Keratinocyte (primary cell): ENCODE measurements at regions not wholly inside any gene's neighbourhood (a gene's known extent, or its start where the extent isn't known, plus 50 kb on each side); places are given as distances from the start of the nearest gene placed in this dataset.

ENCODE experiments used
- DNase-seq: peaks from one replicate; pipeline ENCODE4 v3.0.0-alpha.2; 2011; ENCODE audit warnings: low read depth, missing footprints, low spot score
- FAIRE-seq: peaks from 2 replicates; lab custom pipeline; 2011; peaks lifted over from hg19 to GRCh38; lab: Jason Lieb, UNC
- H2AFZ ChIP-seq: 2 replicates; pipeline ENCODE4 v1.6.0; 2012; ENCODE audit warnings: low read length, control low read depth, inconsistent platforms; ENCODE audit not compliant: control insufficient read depth
- H3K27ac ChIP-seq: 2 replicates; pipeline ENCODE4 v1.5.1; 2011; ENCODE audit warnings: low read length; ENCODE audit not compliant: control insufficient read depth, insufficient read depth
- H3K27me3 ChIP-seq: 3 replicates; pipeline ENCODE4 v1.6.0; 2011; ENCODE audit warnings: low read length; ENCODE audit not compliant: control insufficient read depth, insufficient read depth; ENCODE audit errors: extremely low read depth
- H3K36me3 ChIP-seq, 2 experiments: 2 replicates in 1 of 2; 3 replicates in 1 of 2; pipeline ENCODE4 v1.5.1; 2011; ENCODE audit warnings: low read length in 2 of 2, mild to moderate bottlenecking in 1 of 2; ENCODE audit not compliant: control insufficient read depth in 2 of 2, insufficient read depth in 2 of 2; ENCODE audit errors: extremely low read depth in 1 of 2
- H3K4me1 ChIP-seq: 3 replicates; pipeline ENCODE4 v1.5.1; 2011; ENCODE audit warnings: low read length; ENCODE audit not compliant: control insufficient read depth, insufficient read depth; ENCODE audit errors: extremely low read depth
- H3K4me2 ChIP-seq: 3 replicates; pipeline ENCODE4 v1.6.0; 2011; ENCODE audit warnings: low read depth, low read length; ENCODE audit not compliant: control insufficient read depth, insufficient read depth; ENCODE audit errors: extremely low read depth
- H3K4me3 ChIP-seq, 3 experiments: fragments of 200-600 bp in 1 of 3; sonication (generic) in 1 of 3; 2 replicates in 2 of 3; 3 replicates in 1 of 3; pipeline ENCODE4 v1.5.1; 2011 to 2016; ENCODE audit warnings: low read length in 3 of 3, mild to moderate bottlenecking in 3 of 3, control low read depth in 2 of 3, inconsistent platforms in 1 of 3, low read depth in 1 of 3, mixed read lengths in 1 of 3, mixed run types in 1 of 3, moderate library complexity in 1 of 3; ENCODE audit not compliant: control insufficient read depth in 2 of 3, insufficient read depth in 2 of 3; ENCODE audit errors: extremely low read depth in 1 of 3
- H3K79me2 ChIP-seq: 2 replicates; pipeline ENCODE4 v1.6.0; 2012; ENCODE audit warnings: low read length; ENCODE audit not compliant: control insufficient read depth, insufficient read depth
- H3K9ac ChIP-seq: 3 replicates; pipeline ENCODE4 v1.6.0; 2011; ENCODE audit warnings: low read length; ENCODE audit not compliant: control insufficient read depth, insufficient read depth; ENCODE audit errors: extremely low read depth
- H3K9me1 ChIP-seq: 3 replicates; pipeline ENCODE4 v1.6.0; 2011; ENCODE audit warnings: low read length; ENCODE audit not compliant: control insufficient read depth, insufficient read depth; ENCODE audit errors: extremely low read depth
- H3K9me3 ChIP-seq: 2 replicates; pipeline ENCODE4 v1.5.1; 2012; ENCODE audit warnings: low read depth, low read length; ENCODE audit not compliant: control insufficient read depth
- H4K20me1 ChIP-seq: 3 replicates; pipeline ENCODE4 v1.6.0; 2011; ENCODE audit warnings: low read length; ENCODE audit not compliant: control insufficient read depth, insufficient read depth; ENCODE audit errors: extremely low read depth
- EZH2 ChIP-seq: IDR thresholded peaks from one replicate; pipeline ENCODE4 v1.6.1; 2012; ENCODE audit warnings: inconsistent platforms, mild to moderate bottlenecking, low read length, moderate library complexity
- dilution Hi-C: fragments of 300-500 bp; cut with MboI; formaldehyde crosslinking; loops from one replicate; pipeline ENCODE4 v1.7.0; 2020; ENCODE audit warnings: low sequenced_read_pairs; ENCODE audit not compliant: extremely low pct_ligation_motif_present
- TF ChIP-seq, protein P1 (sequence below), 3 experiments: IDR thresholded peaks in 1 of 3; conservative IDR thresholded peaks in 1 of 3; optimal IDR thresholded peaks in 1 of 3; 2 replicates in 2 of 3; 3 replicates in 1 of 3; pipeline versions ENCODE3 to v1.5.1; 2011; ENCODE audit warnings: low read length in 3 of 3, mild to moderate bottlenecking in 3 of 3, moderate library complexity in 2 of 3, control low read depth in 1 of 3, inconsistent platforms in 1 of 3; ENCODE audit not compliant: insufficient read depth in 2 of 3; ENCODE audit errors: extremely low read depth in 1 of 3

DNA sequence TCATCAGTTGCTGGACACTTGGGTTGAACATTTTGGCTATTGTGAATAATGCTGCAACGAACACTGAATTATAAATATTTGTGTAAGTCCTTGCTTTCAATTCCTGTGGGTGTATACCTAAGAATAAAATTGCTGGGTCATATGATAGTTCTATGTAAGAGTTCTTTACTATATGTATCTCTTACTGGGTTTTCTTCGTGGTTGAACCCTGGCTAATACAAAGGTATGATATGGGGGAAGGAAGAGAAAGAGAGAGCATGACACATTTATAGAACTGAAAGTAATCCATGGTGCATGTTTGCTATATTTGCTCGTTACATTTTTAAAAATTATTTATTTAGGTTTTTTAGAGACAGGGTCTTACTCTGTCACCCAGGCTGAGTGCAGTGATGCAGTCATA, 143.1 kb upstream of the GAREM1 start:
- no peak overlapping the region for H3K9ac ChIP-seq
- H3K4me3 ChIP-seq, result no peak overlapping the region
- no peaks in the 10 kb centered on the region for H3K79me2 ChIP-seq
- H3K9me3 ChIP-seq, result no peaks in the 10 kb centered on the region
- H2AFZ ChIP-seq, result no peak overlapping the region
- H3K27me3 ChIP-seq, result no peaks in the 10 kb centered on the region
- no peaks in the 10 kb centered on the region for H3K36me3 ChIP-seq
- TF ChIP-seq, protein P1, sequence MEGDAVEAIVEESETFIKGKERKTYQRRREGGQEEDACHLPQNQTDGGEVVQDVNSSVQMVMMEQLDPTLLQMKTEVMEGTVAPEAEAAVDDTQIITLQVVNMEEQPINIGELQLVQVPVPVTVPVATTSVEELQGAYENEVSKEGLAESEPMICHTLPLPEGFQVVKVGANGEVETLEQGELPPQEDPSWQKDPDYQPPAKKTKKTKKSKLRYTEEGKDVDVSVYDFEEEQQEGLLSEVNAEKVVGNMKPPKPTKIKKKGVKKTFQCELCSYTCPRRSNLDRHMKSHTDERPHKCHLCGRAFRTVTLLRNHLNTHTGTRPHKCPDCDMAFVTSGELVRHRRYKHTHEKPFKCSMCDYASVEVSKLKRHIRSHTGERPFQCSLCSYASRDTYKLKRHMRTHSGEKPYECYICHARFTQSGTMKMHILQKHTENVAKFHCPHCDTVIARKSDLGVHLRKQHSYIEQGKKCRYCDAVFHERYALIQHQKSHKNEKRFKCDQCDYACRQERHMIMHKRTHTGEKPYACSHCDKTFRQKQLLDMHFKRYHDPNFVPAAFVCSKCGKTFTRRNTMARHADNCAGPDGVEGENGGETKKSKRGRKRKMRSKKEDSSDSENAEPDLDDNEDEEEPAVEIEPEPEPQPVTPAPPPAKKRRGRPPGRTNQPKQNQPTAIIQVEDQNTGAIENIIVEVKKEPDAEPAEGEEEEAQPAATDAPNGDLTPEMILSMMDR (optimal IDR thresholded peaks at IDR 0.05 in 1 of 3, IDR thresholded peaks at IDR 0.05 in 1 of 3, conservative IDR thresholded peaks at IDR 0.05 in 1 of 3; ENCODE audit: extremely low read depth in 1 of 3, insufficient read depth in 2 of 3, low read length in 3 of 3), result no peak
- no peaks in the 10 kb centered on the region for H3K9me1 ChIP-seq
- H4K20me1 ChIP-seq, result no peaks in the 10 kb centered on the region
- DNase-seq (no peak), FAIRE-seq (no peak)
- no peak overlapping the region for H3K4me2 ChIP-seq
- no peak overlapping the region for H3K27ac ChIP-seq
- no peaks in the 10 kb centered on the region for H3K4me1 ChIP-seq
- dilution Hi-C loops, result no loop called here

- Histone ChIP-seq H3K27me3 (no peaks in the 10 kb centered on the region), H3K4me3 (no peak overlapping the region), H3K4me2 (no peak overlapping the region), H3K9ac (no peak overlapping the region), H4K20me1 (no peaks in the 10 kb centered on the region), H3K9me3 (no peaks in the 10 kb centered on the region), H3K9me1 (no peaks in the 10 kb centered on the region), H3K79me2 (no peaks in the 10 kb centered on the region), H3K27ac (no peak overlapping the region), H3K4me1 (no peaks in the 10 kb centered on the region), H3K36me3 (no peaks in the 10 kb centered on the region), H2AFZ (no peak overlapping the region)
- FAIRE-seq (no peak), DNase-seq (no peak)
- TF ChIP-seq EZH2, result no peak
- dilution Hi-C loops, result no loop called here
These were observed 142.0 kb upstream of the GAREM1 start for GRCh38 chr18:32612651-32613050.

GRCh38 chr18:32610176-32610575, 139.5 kb upstream of the GAREM1 start:
- H3K4me1 ChIP-seq, result no peaks in the 10 kb centered on the region
- no peak overlapping the region for H2AFZ ChIP-seq
- H4K20me1 ChIP-seq, result no peaks in the 10 kb centered on the region
- no peaks in the 10 kb centered on the region for H3K9me3 ChIP-seq
- H3K79me2 ChIP-seq, result no peaks in the 10 kb centered on the region
- no peaks in the 10 kb centered on the region for H3K36me3 ChIP-seq
- no peak overlapping the region for H3K27ac ChIP-seq
- no peak overlapping the region for H3K4me2 ChIP-seq
- FAIRE-seq, result no peak
- no peak for DNase-seq
- dilution Hi-C loops, result no loop called here
- no peak overlapping the region for H3K9ac ChIP-seq
- H3K27me3 ChIP-seq, result no peaks in the 10 kb centered on the region
- H3K4me3 ChIP-seq, result no peak overlapping the region
- no peaks in the 10 kb centered on the region for H3K9me1 ChIP-seq
- TF ChIP-seq, protein P1 (optimal IDR thresholded peaks at IDR 0.05 in 1 of 3, IDR thresholded peaks at IDR 0.05 in 1 of 3, conservative IDR thresholded peaks at IDR 0.05 in 1 of 3; ENCODE audit: extremely low read depth in 1 of 3, insufficient read depth in 2 of 3, low read length in 3 of 3), result no peak
- no peak for TF ChIP-seq EZH2
